SK-N-MC (cell line): ENCODE measurements at regions not wholly inside any gene's neighbourhood (a gene's known extent, or its start where the extent isn't known, plus 50 kb on each side); places are given as distances from the start of the nearest gene placed in this dataset.

Source experiments
- EZH2 ChIP-seq: fragments of 200-600 bp; sonication (generic); IDR thresholded peaks from one replicate; pipeline ENCODE4 v1.6.1; 2017; ENCODE audit warnings: antibody characterized with exemption
- FOXP2 ChIP-seq: optimal IDR thresholded peaks from 2 replicates; pipeline ENCODE3; 2011; ENCODE audit warnings: mild to moderate bottlenecking, moderate library complexity; ENCODE audit not compliant: insufficient read depth; ENCODE audit errors: extremely low read length, control extremely low read depth
- POLR2AphosphoS5 ChIP-seq: IDR thresholded peaks from 2 replicates; pipeline ENCODE4 v1.6.1; 2012; ENCODE audit warnings: mild to moderate bottlenecking, low read depth, low read length, borderline replicate concordance

DNA sequence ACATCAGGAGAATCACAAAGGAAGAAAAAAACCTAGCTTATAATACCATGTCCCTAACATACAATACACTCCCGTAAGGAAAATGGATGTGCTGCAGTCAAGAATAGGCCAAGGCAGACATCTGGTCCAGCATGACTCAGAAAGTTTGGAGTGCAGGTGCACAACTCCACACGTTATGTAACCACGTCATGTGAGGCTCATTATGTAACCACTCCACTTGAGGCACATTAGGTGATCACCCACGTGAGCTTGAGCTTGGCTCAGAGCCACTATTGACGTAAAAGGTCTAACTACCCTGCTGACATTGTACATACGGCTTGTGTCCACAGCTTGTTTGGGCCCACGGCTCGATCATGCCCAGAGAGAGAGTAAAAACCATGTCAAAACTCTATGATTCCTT, 99.8 kb upstream of the C1orf21 start:
- no peak for TF ChIP-seq EZH2
- no peak for TF ChIP-seq POLR2AphosphoS5
- no peak for TF ChIP-seq FOXP2
